GM23338 (cell line): ENCODE measurements at regions not wholly inside any gene's neighbourhood (a gene's known extent, or its start where the extent isn't known, plus 50 kb on each side); places are given as distances from the start of the nearest gene placed in this dataset.

Experiments
- ATAC-seq: fragments of 200-7000 bp; cut with Tn5 transposase; 3 replicates; pipeline ENCODE4 v1.9.1; 2020
- DNase-seq: peaks from one replicate; pipeline ENCODE4 v3.0.0-alpha.2; 2015; ENCODE audit warnings: low spot score
- H2AFZ ChIP-seq: fragments of 200-600 bp; sonication (generic); 2 replicates; pipeline ENCODE4 v1.8.0; 2016; ENCODE audit warnings: antibody characterized with exemption, mild to moderate bottlenecking, moderate library complexity
- H3F3A ChIP-seq: fragments of 200-600 bp; sonication (generic); replicated peaks from 2 replicates; pipeline ENCODE4 v1.8.0; 2017; ENCODE audit warnings: antibody characterized with exemption, mixed run types, low read depth
- H3K27ac ChIP-seq: fragments of 200-600 bp; sonication (generic); 2 replicates; pipeline ENCODE4 v1.6.1; 2016; ENCODE audit warnings: low read depth
- H3K27me3 ChIP-seq: fragments of 200-600 bp; sonication (generic); 2 replicates; pipeline ENCODE4 v1.8.0; 2016; ENCODE audit warnings: mild to moderate bottlenecking, mixed run types, moderate library complexity; ENCODE audit not compliant: insufficient read depth
- H3K36me3 ChIP-seq: fragments of 200-600 bp; sonication (generic); 2 replicates; pipeline ENCODE4 v1.8.0; 2016; ENCODE audit warnings: mild to moderate bottlenecking; ENCODE audit not compliant: insufficient read depth
- H3K4me1 ChIP-seq: fragments of 200-600 bp; sonication (generic); 2 replicates; pipeline ENCODE4 v1.8.0; 2016; ENCODE audit warnings: mild to moderate bottlenecking, moderate library complexity; ENCODE audit not compliant: insufficient read depth
- H3K4me2 ChIP-seq: fragments of 200-600 bp; sonication (generic); 2 replicates; pipeline ENCODE4 v1.7.1; 2017; ENCODE audit warnings: mixed run types
- H3K4me3 ChIP-seq: fragments of 200-600 bp; sonication (generic); 2 replicates; pipeline ENCODE4 v1.6.1; 2016; ENCODE audit warnings: mixed run types
- H3K79me2 ChIP-seq: fragments of 200-600 bp; sonication (generic); replicated peaks from 2 replicates; pipeline ENCODE4 v1.8.0; 2017; ENCODE audit warnings: mild to moderate bottlenecking; ENCODE audit not compliant: insufficient read depth
- H3K9me2 ChIP-seq: fragments of 200-600 bp; sonication (generic); 2 replicates; pipeline ENCODE4 v1.8.0; 2017; ENCODE audit not compliant: insufficient read depth
- H4K20me1 ChIP-seq: fragments of 200-600 bp; sonication (generic); replicated peaks from 2 replicates; pipeline ENCODE4 v1.8.0; 2017; ENCODE audit warnings: mild to moderate bottlenecking; ENCODE audit not compliant: insufficient read depth
- H3K27ac Mint-ChIP-seq: 2 replicates; pipeline ENCODE4 v1.8.0; 2020; ENCODE audit warnings: inconsistent platforms, mild to moderate bottlenecking, moderate library complexity, mixed read lengths
- H3K27me3 Mint-ChIP-seq: 3 replicates; pipeline ENCODE4 v1.8.0; 2022; ENCODE audit warnings: low read depth, mild to moderate bottlenecking, moderate library complexity, mixed read lengths, inconsistent platforms; ENCODE audit not compliant: insufficient read depth, poor library complexity
- H3K36me3 Mint-ChIP-seq: 3 replicates; pipeline ENCODE4 v1.8.0; 2021; ENCODE audit warnings: low read depth, mild to moderate bottlenecking, inconsistent platforms, moderate library complexity, mixed read lengths
- H3K4me1 Mint-ChIP-seq: 3 replicates; pipeline ENCODE4 v1.8.0; 2020; ENCODE audit warnings: mild to moderate bottlenecking, inconsistent platforms, mixed read lengths
- H3K4me3 Mint-ChIP-seq: 3 replicates; pipeline ENCODE4 v1.8.0; 2021; ENCODE audit warnings: moderate library complexity, mild to moderate bottlenecking, inconsistent platforms, mixed read lengths
- H3K9me3 Mint-ChIP-seq: 3 replicates; pipeline ENCODE4 v1.8.0; 2020; ENCODE audit warnings: moderate library complexity, mild to moderate bottlenecking, inconsistent platforms, mixed read lengths
- CREB1 ChIP-seq: fragments of 250-450 bp; sonication (Bioruptor Pico); IDR thresholded peaks from 2 replicates; pipeline ENCODE4 v1.5.0; 2020; ENCODE audit warnings: low read depth, mild to moderate bottlenecking, moderate library complexity
- EZH2 ChIP-seq: fragments of 200-600 bp; sonication (generic); IDR thresholded peaks from one replicate; pipeline ENCODE4 v1.8.0; 2017; ENCODE audit warnings: antibody characterized with exemption, mild to moderate bottlenecking, low read depth; ENCODE audit not compliant: unreplicated experiment
- EZH2phosphoT487 ChIP-seq: fragments of 200-600 bp; sonication (generic); IDR thresholded peaks from one replicate; pipeline ENCODE4 v1.8.1; 2018; ENCODE audit warnings: antibody characterized with exemption; ENCODE audit not compliant: unreplicated experiment
- JUNB ChIP-seq: IDR thresholded peaks from one replicate; pipeline ENCODE4 v1.6.1; 2016; ENCODE audit warnings: antibody characterized with exemption; ENCODE audit not compliant: unreplicated experiment
- NANOG ChIP-seq: IDR thresholded peaks from 2 replicates; pipeline ENCODE4 v1.6.1; 2016; ENCODE audit warnings: antibody characterized with exemption, borderline replicate concordance
- POLR2AphosphoS5 ChIP-seq: IDR thresholded peaks from 2 replicates; pipeline ENCODE4 v1.6.1; 2016; ENCODE audit warnings: antibody characterized with exemption, low read depth
- STAT1 ChIP-seq: IDR thresholded peaks from one replicate; pipeline ENCODE4 v1.6.1; 2016; ENCODE audit warnings: antibody characterized with exemption; ENCODE audit not compliant: unreplicated experiment
- ZNF114 ChIP-seq: fragments of 250-450 bp; sonication (Bioruptor Pico); IDR thresholded peaks from 2 replicates; pipeline ENCODE4 v1.5.0; 2020; ENCODE audit warnings: mild to moderate bottlenecking, moderate library complexity
- ZNF331 ChIP-seq: fragments of 250-450 bp; sonication (Bioruptor Pico); IDR thresholded peaks from 2 replicates; pipeline ENCODE4 v1.5.0; 2020; ENCODE audit warnings: low read depth, mild to moderate bottlenecking, moderate library complexity
- TF ChIP-seq, protein P1 (sequence below), 2 experiments: fragments of 200-600 bp in 1 of 2; sonication (generic) in 1 of 2; conservative IDR thresholded peaks; 2 replicates each; pipeline versions ENCODE4 v1.5.1 to v1.6.1; 2016 to 2017; ENCODE audit warnings: antibody characterized with exemption in 2 of 2, low read depth in 2 of 2, mild to moderate bottlenecking in 2 of 2, moderate library complexity in 1 of 2
- TF ChIP-seq, protein P2 (sequence below): fragments of 250-450 bp; sonication (Bioruptor Pico); IDR thresholded peaks from 2 replicates; pipeline ENCODE4 v1.5.0; 2020; ENCODE audit warnings: mild to moderate bottlenecking, moderate library complexity
- TF ChIP-seq, protein P3 (sequence below): IDR thresholded peaks from 2 replicates; pipeline ENCODE4 v1.6.1; 2016; ENCODE audit warnings: antibody characterized with exemption
- TF ChIP-seq, protein P4 (sequence below): IDR thresholded peaks from one replicate; pipeline ENCODE4 v1.6.1; 2018; ENCODE audit warnings: antibody characterized with exemption; ENCODE audit not compliant: unreplicated experiment

DNA sequence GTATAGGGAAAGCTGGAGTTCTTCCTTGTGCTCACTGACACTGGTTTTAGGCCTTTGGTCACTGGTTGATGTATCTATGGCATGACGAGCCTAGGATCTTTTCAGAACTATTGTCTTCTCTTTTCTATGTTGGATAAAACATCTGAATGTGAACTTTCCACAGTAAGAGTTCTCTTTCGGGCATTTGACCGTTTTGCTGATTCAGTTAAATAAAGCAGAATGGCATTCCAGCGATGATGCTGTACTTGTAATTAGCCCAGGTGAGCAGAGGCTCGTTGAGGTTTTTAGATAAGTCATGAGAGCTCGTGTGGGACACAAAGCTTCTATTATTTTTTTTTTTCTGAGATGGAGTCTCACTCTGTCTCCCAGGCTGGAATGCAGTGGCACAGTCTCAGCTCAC, 160.2 kb upstream of the DPP6 start:
- H3K9me3 Mint-ChIP-seq, result peaks cover 77% of the 10 kb centered on the region
- Histone ChIP-seq H3K9me2 (no peaks in the 10 kb centered on the region), H3F3A (no peaks in the 10 kb centered on the region)

More for the DNA sequence above, 160.2 kb upstream of the DPP6 start:
- Histone ChIP-seq H3K79me2 (no peaks in the 10 kb centered on the region), H3K27ac (no peak overlapping the region), H3K4me1 (no peaks in the 10 kb centered on the region), H4K20me1 (no peaks in the 10 kb centered on the region), H3K4me2 (no peak overlapping the region), H3K4me3 (no peak overlapping the region), H3K27me3 (no peaks in the 10 kb centered on the region), H3K36me3 (peaks cover 4% of the 10 kb centered on the region; the same call in 1 of the 2 replicates), H2AFZ (no peak overlapping the region)
- no peak for ATAC-seq
- DNase-seq, result no peak
- H3K27me3 Mint-ChIP-seq, result peaks cover 29% of the 10 kb centered on the region
- peaks cover 9% of the 10 kb centered on the region; the same call in 2 of the 3 replicates for H3K36me3 Mint-ChIP-seq
- TF ChIP-seq, protein P1, sequence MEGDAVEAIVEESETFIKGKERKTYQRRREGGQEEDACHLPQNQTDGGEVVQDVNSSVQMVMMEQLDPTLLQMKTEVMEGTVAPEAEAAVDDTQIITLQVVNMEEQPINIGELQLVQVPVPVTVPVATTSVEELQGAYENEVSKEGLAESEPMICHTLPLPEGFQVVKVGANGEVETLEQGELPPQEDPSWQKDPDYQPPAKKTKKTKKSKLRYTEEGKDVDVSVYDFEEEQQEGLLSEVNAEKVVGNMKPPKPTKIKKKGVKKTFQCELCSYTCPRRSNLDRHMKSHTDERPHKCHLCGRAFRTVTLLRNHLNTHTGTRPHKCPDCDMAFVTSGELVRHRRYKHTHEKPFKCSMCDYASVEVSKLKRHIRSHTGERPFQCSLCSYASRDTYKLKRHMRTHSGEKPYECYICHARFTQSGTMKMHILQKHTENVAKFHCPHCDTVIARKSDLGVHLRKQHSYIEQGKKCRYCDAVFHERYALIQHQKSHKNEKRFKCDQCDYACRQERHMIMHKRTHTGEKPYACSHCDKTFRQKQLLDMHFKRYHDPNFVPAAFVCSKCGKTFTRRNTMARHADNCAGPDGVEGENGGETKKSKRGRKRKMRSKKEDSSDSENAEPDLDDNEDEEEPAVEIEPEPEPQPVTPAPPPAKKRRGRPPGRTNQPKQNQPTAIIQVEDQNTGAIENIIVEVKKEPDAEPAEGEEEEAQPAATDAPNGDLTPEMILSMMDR (conservative IDR thresholded peaks at IDR 0.05; ENCODE audit: low read depth in 2 of 2), result no peak
- no peak for TF ChIP-seq EZH2
- TF ChIP-seq NANOG, result no peak
- no peak for TF ChIP-seq CREB1 (CRISPR knock-in tag)
- TF ChIP-seq EZH2phosphoT487, result no peak
- TF ChIP-seq ZNF331, result no peak
- TF ChIP-seq, protein P2, sequence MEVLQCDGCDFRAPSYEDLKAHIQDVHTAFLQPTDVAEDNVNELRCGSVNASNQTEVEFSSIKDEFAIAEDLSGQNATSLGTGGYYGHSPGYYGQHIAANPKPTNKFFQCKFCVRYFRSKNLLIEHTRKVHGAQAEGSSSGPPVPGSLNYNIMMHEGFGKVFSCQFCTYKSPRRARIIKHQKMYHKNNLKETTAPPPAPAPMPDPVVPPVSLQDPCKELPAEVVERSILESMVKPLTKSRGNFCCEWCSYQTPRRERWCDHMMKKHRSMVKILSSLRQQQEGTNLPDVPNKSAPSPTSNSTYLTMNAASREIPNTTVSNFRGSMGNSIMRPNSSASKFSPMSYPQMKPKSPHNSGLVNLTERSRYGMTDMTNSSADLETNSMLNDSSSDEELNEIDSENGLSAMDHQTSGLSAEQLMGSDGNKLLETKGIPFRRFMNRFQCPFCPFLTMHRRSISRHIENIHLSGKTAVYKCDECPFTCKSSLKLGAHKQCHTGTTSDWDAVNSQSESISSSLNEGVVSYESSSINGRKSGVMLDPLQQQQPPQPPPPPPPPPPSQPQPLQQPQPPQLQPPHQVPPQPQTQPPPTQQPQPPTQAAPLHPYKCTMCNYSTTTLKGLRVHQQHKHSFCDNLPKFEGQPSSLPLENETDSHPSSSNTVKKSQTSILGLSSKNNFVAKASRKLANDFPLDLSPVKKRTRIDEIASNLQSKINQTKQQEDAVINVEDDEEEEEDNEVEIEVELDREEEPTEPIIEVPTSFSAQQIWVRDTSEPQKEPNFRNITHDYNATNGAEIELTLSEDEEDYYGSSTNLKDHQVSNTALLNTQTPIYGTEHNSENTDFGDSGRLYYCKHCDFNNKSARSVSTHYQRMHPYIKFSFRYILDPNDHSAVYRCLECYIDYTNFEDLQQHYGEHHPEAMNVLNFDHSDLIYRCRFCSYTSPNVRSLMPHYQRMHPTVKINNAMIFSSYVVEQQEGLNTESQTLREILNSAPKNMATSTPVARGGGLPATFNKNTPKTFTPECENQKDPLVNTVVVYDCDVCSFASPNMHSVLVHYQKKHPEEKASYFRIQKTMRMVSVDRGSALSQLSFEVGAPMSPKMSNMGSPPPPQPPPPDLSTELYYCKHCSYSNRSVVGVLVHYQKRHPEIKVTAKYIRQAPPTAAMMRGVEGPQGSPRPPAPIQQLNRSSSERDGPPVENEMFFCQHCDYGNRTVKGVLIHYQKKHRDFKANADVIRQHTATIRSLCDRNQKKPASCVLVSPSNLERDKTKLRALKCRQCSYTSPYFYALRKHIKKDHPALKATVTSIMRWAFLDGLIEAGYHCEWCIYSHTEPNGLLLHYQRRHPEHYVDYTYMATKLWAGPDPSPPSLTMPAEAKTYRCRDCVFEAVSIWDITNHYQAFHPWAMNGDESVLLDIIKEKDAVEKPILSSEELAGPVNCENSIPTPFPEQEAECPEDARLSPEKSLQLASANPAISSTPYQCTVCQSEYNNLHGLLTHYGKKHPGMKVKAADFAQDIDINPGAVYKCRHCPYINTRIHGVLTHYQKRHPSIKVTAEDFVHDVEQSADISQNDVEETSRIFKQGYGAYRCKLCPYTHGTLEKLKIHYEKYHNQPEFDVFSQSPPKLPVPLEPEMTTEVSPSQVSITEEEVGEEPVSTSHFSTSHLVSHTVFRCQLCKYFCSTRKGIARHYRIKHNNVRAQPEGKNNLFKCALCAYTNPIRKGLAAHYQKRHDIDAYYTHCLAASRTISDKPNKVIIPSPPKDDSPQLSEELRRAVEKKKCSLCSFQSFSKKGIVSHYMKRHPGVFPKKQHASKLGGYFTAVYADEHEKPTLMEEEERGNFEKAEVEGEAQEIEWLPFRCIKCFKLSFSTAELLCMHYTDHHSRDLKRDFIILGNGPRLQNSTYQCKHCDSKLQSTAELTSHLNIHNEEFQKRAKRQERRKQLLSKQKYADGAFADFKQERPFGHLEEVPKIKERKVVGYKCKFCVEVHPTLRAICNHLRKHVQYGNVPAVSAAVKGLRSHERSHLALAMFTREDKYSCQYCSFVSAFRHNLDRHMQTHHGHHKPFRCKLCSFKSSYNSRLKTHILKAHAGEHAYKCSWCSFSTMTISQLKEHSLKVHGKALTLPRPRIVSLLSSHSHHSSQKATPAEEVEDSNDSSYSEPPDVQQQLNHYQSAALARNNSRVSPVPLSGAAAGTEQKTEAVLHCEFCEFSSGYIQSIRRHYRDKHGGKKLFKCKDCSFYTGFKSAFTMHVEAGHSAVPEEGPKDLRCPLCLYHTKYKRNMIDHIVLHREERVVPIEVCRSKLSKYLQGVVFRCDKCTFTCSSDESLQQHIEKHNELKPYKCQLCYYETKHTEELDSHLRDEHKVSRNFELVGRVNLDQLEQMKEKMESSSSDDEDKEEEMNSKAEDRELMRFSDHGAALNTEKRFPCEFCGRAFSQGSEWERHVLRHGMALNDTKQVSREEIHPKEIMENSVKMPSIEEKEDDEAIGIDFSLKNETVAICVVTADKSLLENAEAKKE, result no peak
- no peak for TF ChIP-seq POLR2AphosphoS5
- TF ChIP-seq JUNB, result no peak
- TF ChIP-seq, protein P3, sequence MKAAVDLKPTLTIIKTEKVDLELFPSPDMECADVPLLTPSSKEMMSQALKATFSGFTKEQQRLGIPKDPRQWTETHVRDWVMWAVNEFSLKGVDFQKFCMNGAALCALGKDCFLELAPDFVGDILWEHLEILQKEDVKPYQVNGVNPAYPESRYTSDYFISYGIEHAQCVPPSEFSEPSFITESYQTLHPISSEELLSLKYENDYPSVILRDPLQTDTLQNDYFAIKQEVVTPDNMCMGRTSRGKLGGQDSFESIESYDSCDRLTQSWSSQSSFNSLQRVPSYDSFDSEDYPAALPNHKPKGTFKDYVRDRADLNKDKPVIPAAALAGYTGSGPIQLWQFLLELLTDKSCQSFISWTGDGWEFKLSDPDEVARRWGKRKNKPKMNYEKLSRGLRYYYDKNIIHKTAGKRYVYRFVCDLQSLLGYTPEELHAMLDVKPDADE, result no peak
- no peak for TF ChIP-seq STAT1
- TF ChIP-seq, protein P4, sequence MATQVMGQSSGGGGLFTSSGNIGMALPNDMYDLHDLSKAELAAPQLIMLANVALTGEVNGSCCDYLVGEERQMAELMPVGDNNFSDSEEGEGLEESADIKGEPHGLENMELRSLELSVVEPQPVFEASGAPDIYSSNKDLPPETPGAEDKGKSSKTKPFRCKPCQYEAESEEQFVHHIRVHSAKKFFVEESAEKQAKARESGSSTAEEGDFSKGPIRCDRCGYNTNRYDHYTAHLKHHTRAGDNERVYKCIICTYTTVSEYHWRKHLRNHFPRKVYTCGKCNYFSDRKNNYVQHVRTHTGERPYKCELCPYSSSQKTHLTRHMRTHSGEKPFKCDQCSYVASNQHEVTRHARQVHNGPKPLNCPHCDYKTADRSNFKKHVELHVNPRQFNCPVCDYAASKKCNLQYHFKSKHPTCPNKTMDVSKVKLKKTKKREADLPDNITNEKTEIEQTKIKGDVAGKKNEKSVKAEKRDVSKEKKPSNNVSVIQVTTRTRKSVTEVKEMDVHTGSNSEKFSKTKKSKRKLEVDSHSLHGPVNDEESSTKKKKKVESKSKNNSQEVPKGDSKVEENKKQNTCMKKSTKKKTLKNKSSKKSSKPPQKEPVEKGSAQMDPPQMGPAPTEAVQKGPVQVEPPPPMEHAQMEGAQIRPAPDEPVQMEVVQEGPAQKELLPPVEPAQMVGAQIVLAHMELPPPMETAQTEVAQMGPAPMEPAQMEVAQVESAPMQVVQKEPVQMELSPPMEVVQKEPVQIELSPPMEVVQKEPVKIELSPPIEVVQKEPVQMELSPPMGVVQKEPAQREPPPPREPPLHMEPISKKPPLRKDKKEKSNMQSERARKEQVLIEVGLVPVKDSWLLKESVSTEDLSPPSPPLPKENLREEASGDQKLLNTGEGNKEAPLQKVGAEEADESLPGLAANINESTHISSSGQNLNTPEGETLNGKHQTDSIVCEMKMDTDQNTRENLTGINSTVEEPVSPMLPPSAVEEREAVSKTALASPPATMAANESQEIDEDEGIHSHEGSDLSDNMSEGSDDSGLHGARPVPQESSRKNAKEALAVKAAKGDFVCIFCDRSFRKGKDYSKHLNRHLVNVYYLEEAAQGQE, result no peak
- no peak for TF ChIP-seq ZNF114 (CRISPR knock-in tag)
- no peaks in the 10 kb centered on the region for H3K4me1 Mint-ChIP-seq
- H3K27ac Mint-ChIP-seq, result no peak overlapping the region
- no peak overlapping the region for H3K4me3 Mint-ChIP-seq
